AML-193 (cell line): ENCODE measurements at regions not wholly inside any gene's neighbourhood (a gene's known extent, or its start where the extent isn't known, plus 50 kb on each side); places are given as distances from the start of the nearest gene placed in this dataset.

Source experiments
- DNase-seq, 2 experiments: peaks; one replicate each; lab custom pipeline; 2025; lab: John Stamatoyannopoulos, UW

- DNase-seq = no peak
Measured at GRCh38 chr10:7478727-7479457, 68.1 kb upstream of the SFMBT2 start.

GRCh38 chr10:7477538-7478334, 66.9 kb upstream of the SFMBT2 start:
- no peak for DNase-seq

GRCh38 chr10:7475939-7476338, 65.1 kb upstream of the SFMBT2 start:
- DNase-seq = no peak

GRCh38 chr10:7475046-7475911, 64.4 kb upstream of the SFMBT2 start:
- DNase-seq = no peak

- no peak for DNase-seq
Measured at GRCh38 chr10:7474388-7474787, 63.6 kb upstream of the SFMBT2 start.

- DNase-seq = no peak
Measured at GRCh38 chr10:7473474-7473873, 62.6 kb upstream of the SFMBT2 start.

GRCh38 chr10:7471720-7472367, 61.0 kb upstream of the SFMBT2 start:
- no peak for DNase-seq

- DNase-seq = no peak
Measured at GRCh38 chr10:7470371-7470770, 59.5 kb upstream of the SFMBT2 start.

GRCh38 chr10:7467031-7467667, 56.3 kb upstream of the SFMBT2 start:
- no peak for DNase-seq

- DNase-seq = no peak
Measured at GRCh38 chr10:7464691-7465090, 53.9 kb upstream of the SFMBT2 start.
